Right renal pelvis (tissue), 4 donors: ENCODE measurements at regions not wholly inside any gene's neighbourhood (a gene's known extent, or its start where the extent isn't known, plus 50 kb on each side); places are given as distances from the start of the nearest gene placed in this dataset.
"Not testable (repeated sequence)": the region's sequence is repeated elsewhere in the genome, so short reads cannot be mapped to it uniquely, and the experiment has no call there.

Experiments used
- DNase-seq, 4 donors: peaks; one replicate each; pipeline ENCODE4 v3.0.0-alpha.2; 2013; ENCODE audit warnings: low read depth in 4 of 4, low spot score in 3 of 4, missing footprints in 1 of 4

- DNase-seq: peak in 2 of 4 donors; percentile 68 to 83
Observed at GRCh38 chr16:85234310-85235204, 122.3 kb upstream of the CIBAR2 start.

GRCh38 chr16:85235991-85236817 is 123.9 kb upstream of the CIBAR2 start:
- no peak for DNase-seq

- DNase-seq: no peak
Observed at GRCh38 chr16:85236818-85237150, 124.5 kb upstream of the CIBAR2 start.

- no peak for DNase-seq
Observed at GRCh38 chr16:85237817-85238216, 125.5 kb upstream of the CIBAR2 start.

- DNase-seq: peak in 1 of 4 donors; percentile 59
Observed at GRCh38 chr16:85238233-85238647, 126.0 kb upstream of the CIBAR2 start.

GRCh38 chr16:85239239-85239638 is 127.0 kb upstream of the CIBAR2 start:
- no peak for DNase-seq

GRCh38 chr16:85239871-85240270 is 127.6 kb upstream of the CIBAR2 start:
- no peak for DNase-seq

- no peak for DNase-seq
Observed at GRCh38 chr16:85240982-85241924, 129.0 kb upstream of the CIBAR2 start.

GRCh38 chr16:85242140-85242539 is 129.9 kb upstream of the CIBAR2 start:
- DNase-seq: no peak

- no peak for DNase-seq
Observed at GRCh38 chr16:85243308-85243707, 131.0 kb upstream of the CIBAR2 start.

- not testable (repeated sequence) for DNase-seq
Observed at GRCh38 chr16:85244452-85244851, 132.2 kb upstream of the CIBAR2 start.

- DNase-seq: peak; percentile 55 to 75 (median 71)
Observed at GRCh38 chr16:85245307-85246172, 133.3 kb upstream of the CIBAR2 start.

- no peak for DNase-seq
Observed at GRCh38 chr16:85246473-85246872, 134.2 kb upstream of the CIBAR2 start.

- no peak for DNase-seq
Observed at GRCh38 chr16:85246973-85247372, 134.7 kb upstream of the CIBAR2 start.

GRCh38 chr16:85248342-85248741 is 136.1 kb upstream of the CIBAR2 start:
- DNase-seq: no peak

- DNase-seq: no peak
Observed at GRCh38 chr16:85248857-85249256, 136.6 kb upstream of the CIBAR2 start.

GRCh38 chr16:85249418-85250146 is 137.3 kb upstream of the CIBAR2 start:
- no peak for DNase-seq

- no peak for DNase-seq
Observed at GRCh38 chr16:85250147-85250463, 137.8 kb upstream of the CIBAR2 start.

- no peak for DNase-seq
Observed at GRCh38 chr16:85250609-85251223, 138.4 kb upstream of the CIBAR2 start.
